ENCODE measurements at regions not wholly inside any gene's neighbourhood (a gene's known extent, or its start where the extent isn't known, plus 50 kb on each side); places are given as distances from the start of the nearest gene placed in this dataset.

DNA sequence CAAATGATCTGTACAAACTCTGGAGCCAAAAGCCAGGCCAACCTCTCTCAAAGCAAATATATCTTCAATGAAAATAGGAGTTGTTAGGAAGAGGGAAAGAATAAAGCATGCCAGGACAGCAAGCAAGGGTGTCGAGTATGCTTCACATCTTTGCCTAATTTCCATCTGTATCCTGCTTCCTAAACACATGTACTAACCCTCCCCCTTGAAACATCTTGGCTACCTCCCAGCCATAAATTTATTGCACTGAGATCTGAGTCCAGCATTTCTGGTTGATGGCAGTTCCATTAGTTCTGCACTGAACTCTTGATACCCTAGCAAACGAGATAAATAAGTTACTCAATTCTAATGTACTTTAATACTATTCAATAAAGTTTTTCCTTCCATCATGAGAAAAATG, 430.5 kb upstream of the TRAM1L1 start:
- TF ChIP-seq CTCF (IDR thresholded peaks at IDR 0.05; ENCODE audit: poor library complexity, severe bottlenecking) (no peak), EP300 (conservative IDR thresholded peaks at IDR 0.05; ENCODE audit: poor library complexity, severe bottlenecking) (no peak), POLR2AphosphoS5 (IDR thresholded peaks at IDR 0.05) (no peak), TAF1 (IDR thresholded peaks at IDR 0.05; ENCODE audit: low read depth) (no peak), REST (IDR thresholded peaks at IDR 0.05; ENCODE audit: borderline replicate concordance) (no peak)
